Liver (tissue), 8 donors: ENCODE measurements at regions not wholly inside any gene's neighbourhood (a gene's known extent, or its start where the extent isn't known, plus 50 kb on each side); places are given as distances from the start of the nearest gene placed in this dataset.

Experiments used
- DNase-seq: peaks from one replicate; pipeline ENCODE4 v3.0.0-alpha.2; 2017; ENCODE audit warnings: low spot score
- H3K27ac ChIP-seq, 2 donors: one replicate each; pipeline ENCODE4 v1.7.0; 2013; ENCODE audit warnings: inconsistent platforms in 2 of 2, low read length in 2 of 2, control low read depth in 1 of 2, low read depth in 1 of 2, mild to moderate bottlenecking in 1 of 2
- H3K27me3 ChIP-seq, 4 donors: one replicate each; pipeline versions ENCODE4 v1.6.1 to v1.7.0; 2013; ENCODE audit warnings: low read length in 3 of 4, inconsistent platforms in 1 of 4, mild to moderate bottlenecking in 1 of 4, moderate library complexity in 1 of 4; ENCODE audit not compliant: control insufficient read depth in 4 of 4, insufficient read depth in 4 of 4
- H3K36me3 ChIP-seq, 4 donors: one replicate each; pipeline versions ENCODE4 v1.6.1 to v1.7.0; 2013; ENCODE audit warnings: low read length in 3 of 4, mild to moderate bottlenecking in 3 of 4, low read depth in 1 of 4, moderate library complexity in 1 of 4; ENCODE audit not compliant: control insufficient read depth in 4 of 4, insufficient read depth in 3 of 4
- H3K4me1 ChIP-seq, 4 donors: one replicate each; pipeline versions ENCODE4 v1.6.1 to v1.7.0; 2013; ENCODE audit warnings: low read length in 3 of 4, mild to moderate bottlenecking in 3 of 4, moderate library complexity in 1 of 4; ENCODE audit not compliant: control insufficient read depth in 4 of 4, insufficient read depth in 4 of 4
- H3K4me3 ChIP-seq, 3 donors: one replicate each; pipeline versions ENCODE4 v1.6.1 to v1.7.0; 2013; ENCODE audit warnings: low read length in 3 of 3, control low read depth in 1 of 3, low read depth in 1 of 3, mild to moderate bottlenecking in 1 of 3
- H3K9ac ChIP-seq, 2 donors: one replicate each; pipeline ENCODE4 v1.7.0; 2013; ENCODE audit warnings: low read length in 2 of 2, mild to moderate bottlenecking in 2 of 2, moderate library complexity in 2 of 2, control low read depth in 1 of 2, low read depth in 1 of 2
- H3K9me3 ChIP-seq, 4 donors: one replicate each; pipeline versions ENCODE4 v1.6.1 to v1.7.0; 2013; ENCODE audit warnings: low read length in 3 of 4; ENCODE audit not compliant: control insufficient read depth in 4 of 4
- CTCF ChIP-seq: fragments of 150-350 bp; IDR thresholded peaks from 2 replicates; pipeline ENCODE4 v1.5.1; 2017; ENCODE audit warnings: improper control_type of control experiment, low read depth, low read length; ENCODE audit not compliant: missing input control
- EGR1 ChIP-seq, 2 donors: IDR thresholded peaks; 2 replicates each; pipeline ENCODE4 v1.6.1; 2016 to 2018; ENCODE audit warnings: antibody characterized with exemption in 2 of 2, low read depth in 2 of 2
- FOXA1 ChIP-seq: IDR thresholded peaks from 2 replicates; pipeline ENCODE4 v1.6.1; 2016; ENCODE audit warnings: antibody characterized with exemption
- FOXA2 ChIP-seq: IDR thresholded peaks from 2 replicates; pipeline ENCODE4 v1.6.1; 2016; ENCODE audit warnings: antibody characterized with exemption
- GABPA ChIP-seq, 2 donors: IDR thresholded peaks in 1 of 2; conservative IDR thresholded peaks in 1 of 2; 2 replicates each; pipeline ENCODE4 v1.6.1; 2016; ENCODE audit warnings: antibody characterized with exemption in 2 of 2, mild to moderate bottlenecking in 1 of 2, moderate library complexity in 1 of 2
- HNF4G ChIP-seq: IDR thresholded peaks from 2 replicates; pipeline ENCODE4 v1.6.1; 2016; ENCODE audit warnings: antibody characterized with exemption
- JUND ChIP-seq, 2 donors: IDR thresholded peaks; 2 replicates each; pipeline ENCODE4 v1.6.1; 2016; ENCODE audit warnings: antibody characterized with exemption in 2 of 2
- REST ChIP-seq: IDR thresholded peaks from 2 replicates; pipeline ENCODE4 v1.6.1; 2016; ENCODE audit warnings: antibody characterized with exemption, mild to moderate bottlenecking
- RXRA ChIP-seq, 2 donors: IDR thresholded peaks; 2 replicates each; pipeline ENCODE4 v1.6.1; 2017 to 2018; ENCODE audit warnings: antibody characterized with exemption in 2 of 2, mild to moderate bottlenecking in 1 of 2
- WGBS: extraction: QIAGEN DNeasy Blood & Tissue Kit; methylation state at CpG from one replicate; pipeline ENCODE4 v1.1.7; 2013; 5-methylcytosine and 5-hydroxymethylcytosine counted together
- TF ChIP-seq, protein P1 (sequence below): IDR thresholded peaks from 2 replicates; pipeline ENCODE4 v1.6.1; 2016; ENCODE audit warnings: antibody characterized with exemption
- donor health status: healthy.
- donor health status: healthy.
- donor health status: healthy.
- donor health status: healthy.
- donor health status: healthy.

DNA sequence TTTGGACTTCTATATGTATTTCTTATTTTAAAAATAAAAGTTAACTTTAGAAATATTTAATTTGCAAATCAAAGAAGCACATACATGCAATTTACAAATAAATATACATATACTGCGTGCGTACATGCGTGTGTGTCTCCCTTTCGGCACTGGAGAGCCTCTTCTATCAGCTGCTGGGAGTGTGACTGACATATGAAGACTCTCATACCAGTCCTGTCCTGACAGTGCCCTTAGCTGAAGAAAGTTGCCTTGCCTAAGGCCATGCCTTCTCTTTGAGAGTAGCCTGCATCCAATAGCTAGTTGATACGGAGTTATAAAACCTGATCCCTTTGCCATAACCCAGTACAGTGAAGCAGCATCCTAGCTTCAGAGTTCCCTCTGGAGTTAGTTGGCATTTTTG lies 282.4 kb upstream of the NEGR1 start:
- H3K9ac ChIP-seq, result no peak overlapping the region
- DNase-seq, result no peak
- H3K4me1 ChIP-seq, result no peaks in the 10 kb centered on the region
- no peak overlapping the region for H3K27ac ChIP-seq
- TF ChIP-seq HNF4G, result no peak
- no peak for TF ChIP-seq REST
- TF ChIP-seq, protein P1, sequence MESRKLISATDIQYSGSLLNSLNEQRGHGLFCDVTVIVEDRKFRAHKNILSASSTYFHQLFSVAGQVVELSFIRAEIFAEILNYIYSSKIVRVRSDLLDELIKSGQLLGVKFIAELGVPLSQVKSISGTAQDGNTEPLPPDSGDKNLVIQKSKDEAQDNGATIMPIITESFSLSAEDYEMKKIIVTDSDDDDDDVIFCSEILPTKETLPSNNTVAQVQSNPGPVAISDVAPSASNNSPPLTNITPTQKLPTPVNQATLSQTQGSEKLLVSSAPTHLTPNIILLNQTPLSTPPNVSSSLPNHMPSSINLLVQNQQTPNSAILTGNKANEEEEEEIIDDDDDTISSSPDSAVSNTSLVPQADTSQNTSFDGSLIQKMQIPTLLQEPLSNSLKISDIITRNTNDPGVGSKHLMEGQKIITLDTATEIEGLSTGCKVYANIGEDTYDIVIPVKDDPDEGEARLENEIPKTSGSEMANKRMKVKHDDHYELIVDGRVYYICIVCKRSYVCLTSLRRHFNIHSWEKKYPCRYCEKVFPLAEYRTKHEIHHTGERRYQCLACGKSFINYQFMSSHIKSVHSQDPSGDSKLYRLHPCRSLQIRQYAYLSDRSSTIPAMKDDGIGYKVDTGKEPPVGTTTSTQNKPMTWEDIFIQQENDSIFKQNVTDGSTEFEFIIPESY, result no peak
- TF ChIP-seq EGR1 (IDR thresholded peaks at IDR 0.05; ENCODE audit: low read depth in 2 of 2), result no peak
- no peak for TF ChIP-seq GABPA (IDR thresholded peaks at IDR 0.05 in 1 of 2, conservative IDR thresholded peaks at IDR 0.05 in 1 of 2)
- TF ChIP-seq JUND (IDR thresholded peaks at IDR 0.05), result no peak
- H3K36me3 ChIP-seq, result no peaks in the 10 kb centered on the region
- H3K9me3 ChIP-seq, result no peaks in the 10 kb centered on the region
- no peak overlapping the region for H3K4me3 ChIP-seq
- WGBS, result 93% methylated on average over 5 of the region's 5 CpGs
- no peaks in the 10 kb centered on the region for H3K27me3 ChIP-seq

DNA sequence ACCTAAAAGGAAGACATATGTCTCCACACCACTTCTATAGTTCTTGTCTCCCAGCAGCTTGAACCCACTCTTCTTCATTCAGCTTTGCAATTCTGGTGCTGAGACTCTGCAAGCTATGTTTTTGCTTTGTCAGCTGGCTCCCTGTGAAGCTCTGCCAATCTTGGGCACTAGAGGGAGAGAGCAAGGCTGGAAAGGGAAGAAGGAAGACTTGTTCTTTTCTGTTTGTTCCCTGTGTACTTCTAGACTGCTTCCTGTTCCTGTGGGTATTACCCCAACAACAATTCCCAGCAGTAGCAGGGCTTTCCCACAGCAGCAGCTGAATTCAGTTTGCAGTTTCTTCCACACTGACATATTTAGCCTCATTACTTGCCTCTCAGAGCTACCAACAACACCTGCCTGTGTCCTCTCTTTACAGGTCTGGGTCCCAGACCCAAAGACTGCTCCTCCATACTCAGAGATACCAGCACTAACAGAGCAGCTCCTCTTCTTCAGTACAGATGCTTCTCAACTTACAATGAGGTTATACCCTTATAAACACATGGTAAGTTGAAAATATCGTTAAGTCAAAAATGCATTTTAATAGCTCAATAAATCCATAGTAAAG lies 275.2 kb upstream of the NEGR1 start:
- Histone ChIP-seq H3K36me3 (no peaks in the 10 kb centered on the region), H3K9ac (no peak overlapping the region), H3K4me1 (no peaks in the 10 kb centered on the region), H3K27ac (no peak overlapping the region), H3K4me3 (no peak overlapping the region), H3K9me3 (no peaks in the 10 kb centered on the region), H3K27me3 (no peaks in the 10 kb centered on the region)
- WGBS, result 78% methylated on average over 1 of the region's 1 CpG
- no peak for TF ChIP-seq EGR1 (IDR thresholded peaks at IDR 0.05; ENCODE audit: low read depth in 2 of 2)
- TF ChIP-seq, protein P1, result no peak
- no peak for TF ChIP-seq FOXA1
- TF ChIP-seq REST, result no peak
- TF ChIP-seq RXRA (IDR thresholded peaks at IDR 0.05), result no peak
- no peak for TF ChIP-seq GABPA (IDR thresholded peaks at IDR 0.05 in 1 of 2, conservative IDR thresholded peaks at IDR 0.05 in 1 of 2)
- no peak for TF ChIP-seq FOXA2
- no peak for TF ChIP-seq CTCF
- DNase-seq, result no peak
